IMR-90 (cell line): ENCODE measurements at regions not wholly inside any gene's neighbourhood (a gene's known extent, or its start where the extent isn't known, plus 50 kb on each side); places are given as distances from the start of the nearest gene placed in this dataset.

ENCODE experiments used
- CEBPB ChIP-seq: IDR thresholded peaks from 2 replicates; pipeline ENCODE4 v1.6.1; 2012; ENCODE audit warnings: low read depth, low read length, improper control_type of control experiment
- CHD1 ChIP-seq: IDR thresholded peaks from 2 replicates; pipeline ENCODE4 v1.6.1; 2012; ENCODE audit warnings: low read depth, low read length, improper control_type of control experiment
- CTCF ChIP-seq: conservative IDR thresholded peaks from 2 replicates; pipeline ENCODE4 v1.5.1; 2012; ENCODE audit warnings: mild to moderate bottlenecking, low read depth, low read length, improper control_type of control experiment
- ELK1 ChIP-seq: fragments of 150-350 bp; IDR thresholded peaks from 2 replicates; pipeline ENCODE4 v1.6.1; 2016; ENCODE audit warnings: low read depth, mild to moderate bottlenecking, low read length, moderate library complexity, borderline replicate concordance
- MAZ ChIP-seq: IDR thresholded peaks from 2 replicates; pipeline ENCODE4 v1.6.1; 2012; ENCODE audit warnings: low read depth, mild to moderate bottlenecking, low read length, improper control_type of control experiment, moderate library complexity, borderline replicate concordance
- MXI1 ChIP-seq: IDR thresholded peaks from 2 replicates; pipeline ENCODE4 v1.6.1; 2012; ENCODE audit warnings: low read depth, mild to moderate bottlenecking, low read length, moderate library complexity, borderline replicate concordance
- POLR2A ChIP-seq: IDR thresholded peaks from 2 replicates; pipeline ENCODE4 v1.6.1; 2012; ENCODE audit warnings: mild to moderate bottlenecking, low read depth, low read length
- RAD21 ChIP-seq: IDR thresholded peaks from 2 replicates; pipeline ENCODE4 v1.6.1; 2012; ENCODE audit warnings: low read length, improper control_type of control experiment
- RCOR1 ChIP-seq: IDR thresholded peaks from 2 replicates; pipeline ENCODE4 v1.6.1; 2012; ENCODE audit warnings: mild to moderate bottlenecking, low read length, improper control_type of control experiment; ENCODE audit not compliant: insufficient replicate concordance
- SMC3 ChIP-seq: fragments of 150-350 bp; IDR thresholded peaks from 2 replicates; pipeline ENCODE4 v1.6.1; 2016; ENCODE audit warnings: low read depth, mild to moderate bottlenecking, antibody characterized with exemption, low read length, moderate library complexity
- USF2 ChIP-seq: fragments of 150-350 bp; IDR thresholded peaks from 2 replicates; pipeline ENCODE4 v1.6.1; 2017; ENCODE audit warnings: mild to moderate bottlenecking, antibody characterized with exemption, low read length, low read depth

GRCh38 chr12:111271674-111272418 is 97.0 kb downstream of the PHETA1 start:
- TF ChIP-seq CTCF (0 out of 2 replicates have a peak, but pooled peaks have one; percentile 11), USF2 (no peak), RAD21 (no peak), RCOR1 (no peak), POLR2A (no peak), MAZ (no peak), ELK1 (no peak), CHD1 (no peak), MXI1 (no peak), SMC3 (no peak), CEBPB (no peak)
